ENCODE measurements at regions not wholly inside any gene's neighbourhood (a gene's known extent, or its start where the extent isn't known, plus 50 kb on each side); places are given as distances from the start of the nearest gene placed in this dataset.
A peak's percentile ranks its signal among the peaks of the same experiment; 100 is the strongest.

- Histone ChIP-seq H3K27me3 (no peaks in the 10 kb centered on the region), H3K36me3 (replicated peaks in 1 of 2) (no peaks in the 10 kb centered on the region), H3K4me1 (replicated peaks in 1 of 2) (no peaks in the 10 kb centered on the region), H3K4me3 (no peak overlapping the region), H3K27ac (no peak overlapping the region), H3K9me3 (replicated peaks in 1 of 3) (no peaks in the 10 kb centered on the region)
- 75 to 93% (median 86%) methylated on average over 1 of the region's 1 CpG for WGBS, 4 donors
- intact Hi-C loops (cut with DNase I) = no loop called here
- TF ChIP-seq POLR2A (IDR thresholded peaks at IDR 0.05) (no peak), CTCF (IDR thresholded peaks at IDR 0.05) (peak in 1 of 6 experiments; percentile 22)
- no peak for DNase-seq
Observed at GRCh38 chr4:151530783-151531182, 121.8 kb downstream of the FHIP1A start.

GRCh38 chr4:151532001-151532708 lies 123.2 kb downstream of the FHIP1A start:
- WGBS, 4 donors = 74 to 87% (median 85%) methylated on average over 6 of the region's 6 CpGs
- Histone ChIP-seq H3K4me3 (no peak overlapping the region), H3K27me3 (no peaks in the 10 kb centered on the region), H3K4me1 (replicated peaks in 1 of 2) (no peaks in the 10 kb centered on the region), H3K9me3 (replicated peaks in 1 of 3) (no peaks in the 10 kb centered on the region), H3K36me3 (replicated peaks in 1 of 2) (no peaks in the 10 kb centered on the region), H3K27ac (no peak overlapping the region)
- DNase-seq = no peak
- TF ChIP-seq POLR2A (IDR thresholded peaks at IDR 0.05) (no peak), CTCF (IDR thresholded peaks at IDR 0.05) (no peak)
- intact Hi-C loops (cut with DNase I) = no loop called here

- Histone ChIP-seq H3K4me3 (no peak overlapping the region), H3K4me1 (replicated peaks in 1 of 2) (peaks cover 0 to 4% of the 10 kb centered on the region in 2 donors), H3K27ac (no peak overlapping the region), H3K36me3 (replicated peaks in 1 of 2) (no peaks in the 10 kb centered on the region), H3K27me3 (no peaks in the 10 kb centered on the region), H3K9me3 (replicated peaks in 1 of 3) (no peaks in the 10 kb centered on the region)
- WGBS, 4 donors = 33 to 93% (median 76%) methylated on average over 1 of the region's 1 CpG
- intact Hi-C loops (cut with DNase I) = no loop called here
- TF ChIP-seq POLR2A (IDR thresholded peaks at IDR 0.05) (no peak), CTCF (IDR thresholded peaks at IDR 0.05) (no peak)
- DNase-seq = no peak
Observed at GRCh38 chr4:151534195-151534594, 125.2 kb downstream of the FHIP1A start.

- Histone ChIP-seq H3K27me3 (no peaks in the 10 kb centered on the region), H3K36me3 (replicated peaks in 1 of 2) (no peaks in the 10 kb centered on the region), H3K27ac (no peak overlapping the region), H3K4me3 (no peak overlapping the region), H3K4me1 (replicated peaks in 1 of 2) (peaks cover 3 to 4% of the 10 kb centered on the region in 2 donors), H3K9me3 (replicated peaks in 1 of 3) (no peaks in the 10 kb centered on the region)
- TF ChIP-seq POLR2A (IDR thresholded peaks at IDR 0.05) (no peak), CTCF (IDR thresholded peaks at IDR 0.05) (no peak)
- intact Hi-C loops (cut with DNase I) = no loop called here
- DNase-seq = no peak
Observed at GRCh38 chr4:151535366-151535765, 126.4 kb downstream of the FHIP1A start.
